ENCODE measurements at regions not wholly inside any gene's neighbourhood (a gene's known extent, or its start where the extent isn't known, plus 50 kb on each side); places are given as distances from the start of the nearest gene placed in this dataset.

DNA sequence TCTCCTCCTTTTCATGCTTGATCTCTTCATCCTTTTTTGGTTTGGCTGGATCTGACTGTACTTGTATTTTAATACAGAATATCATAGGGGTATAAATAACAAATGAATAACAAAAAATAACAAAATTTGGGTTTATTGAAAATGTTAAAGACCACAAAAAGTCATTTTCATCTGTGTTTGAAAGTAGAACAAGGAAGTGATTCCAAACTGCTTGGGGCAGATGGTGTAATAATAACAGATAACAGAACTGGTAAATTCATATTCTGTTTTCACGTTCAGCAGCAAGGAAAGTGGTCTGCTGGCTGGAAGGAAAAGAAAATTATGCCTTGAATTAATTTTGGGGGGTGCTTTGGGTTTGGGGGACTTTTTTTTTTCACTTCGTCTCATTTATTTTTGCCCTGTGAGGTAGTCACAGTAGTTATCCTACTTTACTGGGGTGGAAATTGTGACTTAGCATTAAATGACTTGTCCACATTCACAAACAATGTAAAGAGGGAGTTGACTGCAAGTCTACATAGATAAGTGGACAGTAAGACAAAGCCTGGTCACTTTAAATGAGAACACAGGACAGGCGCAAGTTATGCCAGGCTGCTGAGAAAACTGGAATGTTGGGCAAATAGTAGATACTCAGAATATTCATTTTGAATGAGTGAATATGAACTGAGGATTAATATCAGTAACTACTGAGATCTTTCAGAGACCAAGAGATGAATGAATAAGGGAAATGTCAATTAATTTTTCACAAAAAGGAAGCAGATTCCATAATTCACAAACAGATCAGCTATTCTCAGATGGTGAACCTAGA, 193.9 kb upstream of the CITED2 start:
- no peak for TF ChIP-seq EZH2 (IDR thresholded peaks at IDR 0.05)
- TF ChIP-seq, protein P1, sequence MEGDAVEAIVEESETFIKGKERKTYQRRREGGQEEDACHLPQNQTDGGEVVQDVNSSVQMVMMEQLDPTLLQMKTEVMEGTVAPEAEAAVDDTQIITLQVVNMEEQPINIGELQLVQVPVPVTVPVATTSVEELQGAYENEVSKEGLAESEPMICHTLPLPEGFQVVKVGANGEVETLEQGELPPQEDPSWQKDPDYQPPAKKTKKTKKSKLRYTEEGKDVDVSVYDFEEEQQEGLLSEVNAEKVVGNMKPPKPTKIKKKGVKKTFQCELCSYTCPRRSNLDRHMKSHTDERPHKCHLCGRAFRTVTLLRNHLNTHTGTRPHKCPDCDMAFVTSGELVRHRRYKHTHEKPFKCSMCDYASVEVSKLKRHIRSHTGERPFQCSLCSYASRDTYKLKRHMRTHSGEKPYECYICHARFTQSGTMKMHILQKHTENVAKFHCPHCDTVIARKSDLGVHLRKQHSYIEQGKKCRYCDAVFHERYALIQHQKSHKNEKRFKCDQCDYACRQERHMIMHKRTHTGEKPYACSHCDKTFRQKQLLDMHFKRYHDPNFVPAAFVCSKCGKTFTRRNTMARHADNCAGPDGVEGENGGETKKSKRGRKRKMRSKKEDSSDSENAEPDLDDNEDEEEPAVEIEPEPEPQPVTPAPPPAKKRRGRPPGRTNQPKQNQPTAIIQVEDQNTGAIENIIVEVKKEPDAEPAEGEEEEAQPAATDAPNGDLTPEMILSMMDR (IDR thresholded peaks at IDR 0.05), result no peak
- TF ChIP-seq EZH2phosphoT487 (IDR thresholded peaks at IDR 0.05), result no peak
